ENCODE measurements at regions not wholly inside any gene's neighbourhood (a gene's known extent, or its start where the extent isn't known, plus 50 kb on each side); places are given as distances from the start of the nearest gene placed in this dataset.
"Not testable (repeated sequence)": the region's sequence is repeated elsewhere in the genome, so short reads cannot be mapped to it uniquely, and the experiment has no call there.

GRCh38 chr7:106526617-106527016 lies 134.3 kb downstream of the CCDC71L start:
- TF ChIP-seq POLR2A, CTCF (IDR thresholded peaks at IDR 0.05): not testable (repeated sequence)

Data from Peyer's patch (tissue), 4 donors.